Activated B cell treated with CpG ODN at 0.5 μM for 24 hours (primary cell): ENCODE measurements at regions not wholly inside any gene's neighbourhood (a gene's known extent, or its start where the extent isn't known, plus 50 kb on each side); places are given as distances from the start of the nearest gene placed in this dataset.

Experiments
- ATAC-seq: fragments of 200-7000 bp; cut with Tn5 transposase; one replicate; pipeline ENCODE4 v1.10.0; 2021; ENCODE audit warnings: low read depth, mild to moderate bottlenecking, moderate library complexity
- CTCF ChIA-PET: fragments of 350-600 bp; sonication (Branson Sonifier 250); formaldehyde crosslinking; loops from one replicate; lab custom pipeline; 2021; ENCODE audit warnings: antibody characterized with exemption; lab: Charles Lee
- POLR2A ChIA-PET: fragments of 350-600 bp; sonication (Branson Sonifier 250); formaldehyde crosslinking; loops from one replicate; lab custom pipeline; 2021; ENCODE audit warnings: antibody characterized with exemption; lab: Charles Lee
- DNase-seq: peaks from one replicate; pipeline ENCODE4 v3.0.0; 2022
- H3K27ac Mint-ChIP-seq: one replicate; pipeline ENCODE4 v1.8.0; 2020; ENCODE audit warnings: mixed read lengths
- H3K27me3 Mint-ChIP-seq: one replicate; pipeline ENCODE4 v1.8.0; 2021; ENCODE audit warnings: mixed read lengths
- H3K36me3 Mint-ChIP-seq: one replicate; pipeline ENCODE4 v1.8.0; 2021; ENCODE audit warnings: low read depth, mixed read lengths
- H3K4me1 Mint-ChIP-seq: one replicate; pipeline ENCODE4 v1.8.0; 2021; ENCODE audit warnings: mixed read lengths
- H3K4me3 Mint-ChIP-seq: one replicate; pipeline ENCODE4 v1.8.0; 2020; ENCODE audit warnings: mild to moderate bottlenecking, mixed read lengths
- H3K9me3 Mint-ChIP-seq: one replicate; pipeline ENCODE4 v1.8.0; 2020; ENCODE audit warnings: mixed read lengths
- CTCF ChIP-seq: fragments of 200-600 bp; IDR thresholded peaks from one replicate; pipeline ENCODE4 v1.8.0; 2022; ENCODE audit warnings: antibody characterized with exemption, mild to moderate bottlenecking
- intact Hi-C: fragments of 100-400 bp; cut with micrococcal nuclease; formaldehyde crosslinking; loops from one replicate; pipeline ENCODE4 v1.15.1; 2024

- DNase-seq (no peak), ATAC-seq (no peak)
- Mint-ChIP-seq H3K9me3 (no peaks in the 10 kb centered on the region), H3K36me3 (no peaks in the 10 kb centered on the region), H3K27ac (no peak overlapping the region), H3K4me1 (no peaks in the 10 kb centered on the region), H3K4me3 (no peak overlapping the region), H3K27me3 (no peaks in the 10 kb centered on the region)
- POLR2A ChIA-PET, result no interaction called here
- TF ChIP-seq CTCF, result no peak
- intact Hi-C loops, result no loop called here
- CTCF ChIA-PET, result interaction anchor here (1.5 kb wide), 1 partner anchor 42 kb away, joined by 3 read pairs; no protein-coding TSS in a partner anchor
Observed at GRCh38 chr11:87974797-87975196, 200.4 kb downstream of the RAB38 start.

GRCh38 chr11:87972133-87972532 lies 203.1 kb downstream of the RAB38 start:
- CTCF ChIA-PET, result no interaction called here
- DNase-seq, result no peak
- no peak for TF ChIP-seq CTCF
- intact Hi-C loops, result no loop called here
- H3K27ac Mint-ChIP-seq, result no peak overlapping the region
- no peak overlapping the region for H3K4me3 Mint-ChIP-seq
- ATAC-seq, result no peak
- H3K9me3 Mint-ChIP-seq, result no peaks in the 10 kb centered on the region
- no peaks in the 10 kb centered on the region for H3K4me1 Mint-ChIP-seq
- POLR2A ChIA-PET, result no interaction called here
- no peaks in the 10 kb centered on the region for H3K27me3 Mint-ChIP-seq
- no peaks in the 10 kb centered on the region for H3K36me3 Mint-ChIP-seq

GRCh38 chr11:87971354-87971753 lies 203.9 kb downstream of the RAB38 start:
- Mint-ChIP-seq H3K27me3 (no peaks in the 10 kb centered on the region), H3K9me3 (no peaks in the 10 kb centered on the region), H3K4me3 (no peak overlapping the region), H3K36me3 (no peaks in the 10 kb centered on the region), H3K27ac (no peak overlapping the region), H3K4me1 (no peaks in the 10 kb centered on the region)
- CTCF ChIA-PET, result no interaction called here
- ATAC-seq (no peak), DNase-seq (no peak)
- intact Hi-C loops, result no loop called here
- no peak for TF ChIP-seq CTCF
- POLR2A ChIA-PET, result no interaction called here

GRCh38 chr11:87970762-87971161 lies 204.5 kb downstream of the RAB38 start:
- no peak for ATAC-seq
- H3K4me3 Mint-ChIP-seq, result no peak overlapping the region
- ChIA-PET CTCF (no interaction called here), POLR2A (no interaction called here)
- DNase-seq, result no peak
- H3K36me3 Mint-ChIP-seq, result no peaks in the 10 kb centered on the region
- no peaks in the 10 kb centered on the region for H3K27me3 Mint-ChIP-seq
- TF ChIP-seq CTCF, result no peak
- H3K9me3 Mint-ChIP-seq, result no peaks in the 10 kb centered on the region
- H3K27ac Mint-ChIP-seq, result no peak overlapping the region
- no peaks in the 10 kb centered on the region for H3K4me1 Mint-ChIP-seq
- intact Hi-C loops, result no loop called here

- ATAC-seq, result no peak
- no peak overlapping the region for H3K4me3 Mint-ChIP-seq
- CTCF ChIA-PET, result no interaction called here
- TF ChIP-seq CTCF, result no peak
- no peak for DNase-seq
- no peaks in the 10 kb centered on the region for H3K36me3 Mint-ChIP-seq
- H3K9me3 Mint-ChIP-seq, result no peaks in the 10 kb centered on the region
- no peak overlapping the region for H3K27ac Mint-ChIP-seq
- POLR2A ChIA-PET, result no interaction called here
- intact Hi-C loops, result no loop called here
- no peaks in the 10 kb centered on the region for H3K27me3 Mint-ChIP-seq
- H3K4me1 Mint-ChIP-seq, result no peaks in the 10 kb centered on the region
Observed at GRCh38 chr11:87967459-87967858, 207.8 kb downstream of the RAB38 start.
